ENCODE measurements at regions not wholly inside any gene's neighbourhood (a gene's known extent, or its start where the extent isn't known, plus 50 kb on each side); places are given as distances from the start of the nearest gene placed in this dataset.

GRCh38 chr2:58398406-58398805 lies 157.3 kb upstream of the FANCL start:
- TF ChIP-seq POLR2AphosphoS5 (IDR thresholded peaks at IDR 0.05; ENCODE audit: low read depth, low read length) (no peak), CTCF (IDR thresholded peaks at IDR 0.05; ENCODE audit: control extremely low read depth in 1 of 3, insufficient read depth in 1 of 3, low read depth in 1 of 3, low read length in 3 of 3) (no peak), YY1 (IDR thresholded peaks at IDR 0.05; ENCODE audit: low read depth, low read length) (no peak), POLR2A (IDR thresholded peaks at IDR 0.05; ENCODE audit: control extremely low read depth in 1 of 2, low read depth in 2 of 2, low read length in 2 of 2) (no peak), SP1 (IDR thresholded peaks at IDR 0.05; ENCODE audit: low read depth, low read length) (no peak), CBX5 (IDR thresholded peaks at IDR 0.05; ENCODE audit: low read depth, low read length) (no peak), GTF2F1 (IDR thresholded peaks at IDR 0.05; ENCODE audit: borderline replicate concordance, low read depth, low read length) (no peak), TCF12 (IDR thresholded peaks at IDR 0.05; ENCODE audit: low read depth, low read length) (no peak), MAX (IDR thresholded peaks at IDR 0.05) (no peak), EP300 (IDR thresholded peaks at IDR 0.05; ENCODE audit: borderline replicate concordance in 1 of 2, low read depth in 2 of 2, low read length in 2 of 2) (no peak), EZH2 (IDR thresholded peaks at IDR 0.05; ENCODE audit: low read depth, low read length, severe bottlenecking) (no peak), ZNF274 (IDR thresholded peaks at IDR 0.05; ENCODE audit: borderline replicate concordance, extremely low read depth, low read length) (no peak), SIN3A (conservative IDR thresholded peaks at IDR 0.05 in 1 of 2, IDR thresholded peaks at IDR 0.05 in 1 of 2; ENCODE audit: low read depth in 1 of 2, low read length in 2 of 2) (no peak), CHD7 (IDR thresholded peaks at IDR 0.05; ENCODE audit: insufficient replicate concordance, low read length) (no peak)
